ENCODE measurements at regions not wholly inside any gene's neighbourhood (a gene's known extent, or its start where the extent isn't known, plus 50 kb on each side); places are given as distances from the start of the nearest gene placed in this dataset.

DNA sequence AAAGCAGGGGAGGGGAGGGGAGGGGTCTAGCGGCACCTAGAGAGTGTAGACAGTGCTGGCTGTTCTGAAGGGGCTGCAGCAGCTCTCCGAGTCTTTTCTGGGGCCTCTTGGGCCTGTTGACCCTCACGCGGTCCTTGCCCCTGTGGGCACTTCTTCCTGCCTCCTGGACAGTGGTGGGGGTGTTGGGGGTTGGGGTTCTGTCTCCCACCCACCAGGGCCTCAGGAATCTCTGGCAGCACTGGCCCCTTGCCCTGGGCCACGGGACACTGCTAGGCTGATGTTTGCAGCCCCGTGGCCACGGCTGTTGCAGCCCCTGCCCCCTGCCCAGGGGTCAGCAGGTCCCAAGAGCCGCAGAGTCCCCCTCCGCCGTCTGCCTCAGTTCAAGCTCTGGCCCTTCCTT lies 68.9 kb upstream of the INPP5A start:
- TF ChIP-seq, protein P1, sequence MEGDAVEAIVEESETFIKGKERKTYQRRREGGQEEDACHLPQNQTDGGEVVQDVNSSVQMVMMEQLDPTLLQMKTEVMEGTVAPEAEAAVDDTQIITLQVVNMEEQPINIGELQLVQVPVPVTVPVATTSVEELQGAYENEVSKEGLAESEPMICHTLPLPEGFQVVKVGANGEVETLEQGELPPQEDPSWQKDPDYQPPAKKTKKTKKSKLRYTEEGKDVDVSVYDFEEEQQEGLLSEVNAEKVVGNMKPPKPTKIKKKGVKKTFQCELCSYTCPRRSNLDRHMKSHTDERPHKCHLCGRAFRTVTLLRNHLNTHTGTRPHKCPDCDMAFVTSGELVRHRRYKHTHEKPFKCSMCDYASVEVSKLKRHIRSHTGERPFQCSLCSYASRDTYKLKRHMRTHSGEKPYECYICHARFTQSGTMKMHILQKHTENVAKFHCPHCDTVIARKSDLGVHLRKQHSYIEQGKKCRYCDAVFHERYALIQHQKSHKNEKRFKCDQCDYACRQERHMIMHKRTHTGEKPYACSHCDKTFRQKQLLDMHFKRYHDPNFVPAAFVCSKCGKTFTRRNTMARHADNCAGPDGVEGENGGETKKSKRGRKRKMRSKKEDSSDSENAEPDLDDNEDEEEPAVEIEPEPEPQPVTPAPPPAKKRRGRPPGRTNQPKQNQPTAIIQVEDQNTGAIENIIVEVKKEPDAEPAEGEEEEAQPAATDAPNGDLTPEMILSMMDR (IDR thresholded peaks at IDR 0.05) = no peak
- TF ChIP-seq POLR2A (IDR thresholded peaks at IDR 0.05) = no peak
